Adrenal gland (tissue), 9 donors: ENCODE measurements at regions not wholly inside any gene's neighbourhood (a gene's known extent, or its start where the extent isn't known, plus 50 kb on each side); places are given as distances from the start of the nearest gene placed in this dataset.

Experiments used
- DNase-seq, 7 donors: peaks; one replicate each; pipeline ENCODE4 v3.0.0-alpha.2; 2019 to 2020
- H3K27ac ChIP-seq, 5 donors: fragments of 200-600 bp; sonication (generic) in 4 of 5; 1 replicate in 3 of 5; 2 replicates in 2 of 5; pipeline versions ENCODE4 v1.5.1 to v1.8.0; 2016 to 2020; ENCODE audit warnings: mild to moderate bottlenecking in 1 of 5
- H3K27me3 ChIP-seq: fragments of 200-600 bp; 2 replicates; pipeline ENCODE4 v1.8.0; 2021
- H3K36me3 ChIP-seq, 2 donors: fragments of 200-600 bp; replicated peaks in 1 of 2; 1 replicate in 1 of 2; 2 replicates in 1 of 2; pipeline versions ENCODE4 v1.5.1 to v1.8.0; 2018 to 2022
- H3K4me1 ChIP-seq, 2 donors: fragments of 200-600 bp; replicated peaks in 1 of 2; 1 replicate in 1 of 2; 2 replicates in 1 of 2; pipeline versions ENCODE4 v1.5.1 to v1.8.0; 2018 to 2021
- H3K4me3 ChIP-seq, 4 donors: fragments of 200-600 bp; sonication (generic) in 3 of 4; one replicate each; pipeline ENCODE4 v1.5.1; 2016 to 2018
- H3K9me3 ChIP-seq, 3 donors: fragments of 200-600 bp; sonication (generic) in 1 of 3; replicated peaks in 1 of 3; 1 replicate in 2 of 3; 2 replicates in 1 of 3; pipeline versions ENCODE4 v1.5.1 to v1.8.0; 2016 to 2021
- POLR2A ChIP-seq, 2 donors: fragments of 450-650 bp; IDR thresholded peaks; one replicate each; pipeline ENCODE4 v1.6.1; 2017; ENCODE audit warnings: antibody characterized with exemption in 2 of 2, mild to moderate bottlenecking in 2 of 2, moderate library complexity in 1 of 2
- WGBS, 4 donors: extraction: QIAGEN DNeasy Blood & Tissue Kit in 2 of 4; methylation state at CpG; one replicate each; pipeline versions ENCODE4 v1.1.5 to v1.1.7; 2013 to 2017; 5-methylcytosine and 5-hydroxymethylcytosine counted together
- intact Hi-C, 2 donors: fragments of 100-400 bp; cut with DNase I; formaldehyde crosslinking; loops; one replicate each; pipeline versions ENCODE4 v1.14.1 to v1.15.0; 2022 to 2023
- TF ChIP-seq, protein P1 (sequence below), 6 experiments: fragments of 450-650 bp in 4 of 6; fragments of 200-600 bp in 2 of 6; sonication (generic) in 1 of 6; IDR thresholded peaks; 1 replicate in 5 of 6; 2 replicates in 1 of 6; pipeline versions ENCODE4 v1.5.1 to v1.8.0; 2016 to 2021; ENCODE audit warnings: antibody characterized with exemption in 6 of 6, mild to moderate bottlenecking in 2 of 6, moderate library complexity in 1 of 6
- donor health status: healthy with polysubstance abuse.
- donor health status: Bipolar disorder and iron deficiency.
- donor health status: DM: yes; HTN: yes; CAD: no.
- donor health status: DM: no; HTN: no; CAD: no.
- donor health status: DM: no; HTN: no; CAD: no.

DNA sequence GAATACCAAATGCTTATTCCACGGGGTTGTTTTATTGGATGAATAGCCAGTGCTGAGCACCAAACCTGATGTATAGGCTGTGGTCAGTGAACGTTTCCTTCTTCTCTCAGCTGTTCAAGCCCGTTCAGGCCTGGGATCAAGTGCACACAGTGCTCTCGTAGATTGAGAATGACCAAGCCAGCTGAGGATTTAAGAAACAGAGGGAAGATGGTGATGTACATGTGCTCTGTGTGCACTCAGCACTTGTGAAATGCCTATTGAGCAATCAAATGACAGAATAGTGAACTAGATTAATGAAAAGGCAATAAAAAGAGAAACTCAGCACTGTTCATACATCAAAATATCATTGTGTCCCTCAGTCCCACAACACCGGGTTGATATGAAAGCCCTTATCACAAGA lies 302.5 kb downstream of the BMPER start:
- Histone ChIP-seq H3K27me3 (no peaks in the 10 kb centered on the region), H3K27ac (no peak overlapping the region), H3K4me3 (no peak overlapping the region), H3K36me3 (no peaks in the 10 kb centered on the region), H3K9me3 (no peaks in the 10 kb centered on the region), H3K4me1 (no peaks in the 10 kb centered on the region)
- 81 to 86% (median 82%) methylated on average over 5 of the region's 5 CpGs for WGBS, 4 donors
- TF ChIP-seq, protein P1, sequence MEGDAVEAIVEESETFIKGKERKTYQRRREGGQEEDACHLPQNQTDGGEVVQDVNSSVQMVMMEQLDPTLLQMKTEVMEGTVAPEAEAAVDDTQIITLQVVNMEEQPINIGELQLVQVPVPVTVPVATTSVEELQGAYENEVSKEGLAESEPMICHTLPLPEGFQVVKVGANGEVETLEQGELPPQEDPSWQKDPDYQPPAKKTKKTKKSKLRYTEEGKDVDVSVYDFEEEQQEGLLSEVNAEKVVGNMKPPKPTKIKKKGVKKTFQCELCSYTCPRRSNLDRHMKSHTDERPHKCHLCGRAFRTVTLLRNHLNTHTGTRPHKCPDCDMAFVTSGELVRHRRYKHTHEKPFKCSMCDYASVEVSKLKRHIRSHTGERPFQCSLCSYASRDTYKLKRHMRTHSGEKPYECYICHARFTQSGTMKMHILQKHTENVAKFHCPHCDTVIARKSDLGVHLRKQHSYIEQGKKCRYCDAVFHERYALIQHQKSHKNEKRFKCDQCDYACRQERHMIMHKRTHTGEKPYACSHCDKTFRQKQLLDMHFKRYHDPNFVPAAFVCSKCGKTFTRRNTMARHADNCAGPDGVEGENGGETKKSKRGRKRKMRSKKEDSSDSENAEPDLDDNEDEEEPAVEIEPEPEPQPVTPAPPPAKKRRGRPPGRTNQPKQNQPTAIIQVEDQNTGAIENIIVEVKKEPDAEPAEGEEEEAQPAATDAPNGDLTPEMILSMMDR (IDR thresholded peaks at IDR 0.05) = no peak
- no peak for TF ChIP-seq POLR2A (IDR thresholded peaks at IDR 0.05)
- intact Hi-C loops = no loop called here
- DNase-seq = no peak

DNA sequence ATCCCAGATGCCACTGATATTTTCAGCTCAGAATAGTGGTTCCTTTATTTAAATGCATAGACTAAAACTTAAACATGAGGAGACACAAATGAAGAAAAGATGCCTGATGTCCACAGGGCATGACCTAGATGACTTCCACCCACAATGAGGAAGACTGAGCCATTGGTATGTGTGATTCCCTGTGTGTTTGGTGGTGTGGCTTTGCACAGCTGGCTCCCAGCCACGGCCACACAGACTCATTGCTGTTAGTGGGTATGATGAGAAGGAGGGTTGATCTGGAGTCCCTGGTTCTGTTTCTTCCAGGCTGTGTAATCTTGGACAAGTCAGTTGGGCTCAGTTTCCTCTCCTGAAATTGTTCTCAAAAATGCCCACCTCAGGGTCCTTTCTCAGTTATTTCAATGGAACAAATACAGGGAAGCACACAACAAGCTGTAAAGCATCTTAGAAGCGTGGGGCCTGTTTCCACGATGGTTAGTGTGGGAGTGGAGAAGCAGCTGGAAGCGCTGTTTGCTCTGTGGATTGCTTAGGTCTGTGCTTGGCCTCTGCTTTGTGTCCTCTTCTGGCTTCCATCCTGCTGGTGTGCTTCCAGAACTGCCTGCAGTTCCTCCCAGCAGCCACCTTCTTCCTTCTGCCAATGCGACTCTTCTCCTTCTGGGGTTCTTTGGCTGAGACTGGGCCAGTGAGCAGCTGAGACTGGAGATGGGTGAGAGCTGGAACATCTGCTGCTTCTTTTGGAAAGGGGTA lies 303.7 kb downstream of the BMPER start:
- TF ChIP-seq, protein P1 (IDR thresholded peaks at IDR 0.05) = no peak
- TF ChIP-seq POLR2A (IDR thresholded peaks at IDR 0.05) = no peak
- no peak overlapping the region for H3K27ac ChIP-seq
- WGBS, 4 donors = 71 to 79% (median 75%) methylated on average over 5 of the region's 5 CpGs
- intact Hi-C loops = no loop called here
- H3K27me3 ChIP-seq = no peaks in the 10 kb centered on the region
- H3K4me3 ChIP-seq = no peak overlapping the region
- H3K4me1 ChIP-seq = no peaks in the 10 kb centered on the region
- no peaks in the 10 kb centered on the region for H3K9me3 ChIP-seq
- DNase-seq = no peak
- H3K36me3 ChIP-seq = no peaks in the 10 kb centered on the region

DNA sequence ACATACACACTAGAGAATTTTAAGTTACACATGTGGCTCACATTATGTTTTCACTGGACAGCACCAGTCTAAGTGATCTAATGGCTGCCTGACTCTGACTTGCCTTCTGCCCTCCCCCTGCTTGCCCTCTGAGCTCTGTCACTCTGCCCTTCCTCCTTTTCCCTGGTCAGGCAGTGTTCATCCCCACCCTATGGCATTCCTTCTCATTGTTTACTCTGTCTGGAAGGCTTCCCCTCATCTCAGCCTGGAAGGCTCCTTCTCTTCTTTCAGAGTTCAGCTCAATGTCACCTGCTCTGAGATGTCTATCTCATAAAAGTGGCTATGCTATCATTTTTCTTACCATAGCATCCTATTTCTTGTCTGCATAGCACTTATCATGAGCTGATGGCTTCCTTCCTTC lies 305.7 kb downstream of the BMPER start:
- H3K4me1 ChIP-seq = no peaks in the 10 kb centered on the region
- H3K9me3 ChIP-seq = no peaks in the 10 kb centered on the region
- intact Hi-C loops = no loop called here
- no peaks in the 10 kb centered on the region for H3K27me3 ChIP-seq
- no peaks in the 10 kb centered on the region for H3K36me3 ChIP-seq
- no peak overlapping the region for H3K4me3 ChIP-seq
- no peak for DNase-seq
- no peak overlapping the region for H3K27ac ChIP-seq
- TF ChIP-seq, protein P1 (IDR thresholded peaks at IDR 0.05) = no peak
- no peak for TF ChIP-seq POLR2A (IDR thresholded peaks at IDR 0.05)

DNA sequence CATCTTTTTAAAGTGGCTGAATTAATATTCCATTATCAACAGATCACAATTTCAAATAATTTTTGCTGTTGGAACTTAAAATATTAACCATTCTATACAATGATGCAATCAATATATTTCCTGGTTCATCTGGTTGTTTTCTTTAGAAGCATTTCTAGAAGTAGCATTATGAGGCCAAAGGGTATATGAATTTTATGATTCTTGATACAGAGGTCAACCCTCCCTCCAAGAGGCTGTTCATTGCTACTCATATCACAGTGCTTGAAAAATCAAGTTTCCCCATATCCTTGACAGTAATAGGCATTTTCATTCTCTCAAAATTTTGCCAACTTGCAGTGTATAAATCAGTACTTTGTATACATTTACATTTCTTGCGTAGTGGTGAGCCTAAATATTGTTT lies 312.6 kb downstream of the BMPER start:
- H3K4me1 ChIP-seq = no peaks in the 10 kb centered on the region
- H3K27ac ChIP-seq = no peak overlapping the region
- TF ChIP-seq, protein P1 (IDR thresholded peaks at IDR 0.05) = no peak
- TF ChIP-seq POLR2A (IDR thresholded peaks at IDR 0.05) = no peak
- no peak for DNase-seq
- no peak overlapping the region for H3K4me3 ChIP-seq
- H3K27me3 ChIP-seq = no peaks in the 10 kb centered on the region
- WGBS, 4 donors = 73 to 95% (median 88%) methylated on average over 1 of the region's 1 CpG
- intact Hi-C loops = no loop called here
- no peaks in the 10 kb centered on the region for H3K36me3 ChIP-seq
- H3K9me3 ChIP-seq = no peaks in the 10 kb centered on the region
